ENCODE measurements at regions not wholly inside any gene's neighbourhood (a gene's known extent, or its start where the extent isn't known, plus 50 kb on each side); places are given as distances from the start of the nearest gene placed in this dataset.

DNA sequence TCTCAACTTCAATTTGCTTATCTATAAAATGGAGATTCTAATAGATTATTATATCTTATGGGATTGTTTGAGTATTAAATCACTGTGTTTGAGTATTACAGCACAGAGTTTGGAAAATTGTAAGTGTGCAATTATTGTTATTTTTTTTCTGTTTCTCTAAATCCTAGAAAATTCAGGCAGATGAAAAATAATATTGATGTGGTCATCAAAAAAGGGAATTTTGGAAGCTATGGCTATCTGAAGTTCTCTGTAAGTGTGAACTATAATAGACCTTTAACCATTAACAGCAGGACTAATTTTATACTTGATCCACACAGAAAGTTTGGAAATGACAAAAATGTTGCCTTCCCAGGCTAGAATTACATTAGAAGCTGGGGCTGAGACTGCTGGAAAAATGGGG lies 393.2 kb downstream of the SUCLG1 start:
- TF ChIP-seq, protein P1, sequence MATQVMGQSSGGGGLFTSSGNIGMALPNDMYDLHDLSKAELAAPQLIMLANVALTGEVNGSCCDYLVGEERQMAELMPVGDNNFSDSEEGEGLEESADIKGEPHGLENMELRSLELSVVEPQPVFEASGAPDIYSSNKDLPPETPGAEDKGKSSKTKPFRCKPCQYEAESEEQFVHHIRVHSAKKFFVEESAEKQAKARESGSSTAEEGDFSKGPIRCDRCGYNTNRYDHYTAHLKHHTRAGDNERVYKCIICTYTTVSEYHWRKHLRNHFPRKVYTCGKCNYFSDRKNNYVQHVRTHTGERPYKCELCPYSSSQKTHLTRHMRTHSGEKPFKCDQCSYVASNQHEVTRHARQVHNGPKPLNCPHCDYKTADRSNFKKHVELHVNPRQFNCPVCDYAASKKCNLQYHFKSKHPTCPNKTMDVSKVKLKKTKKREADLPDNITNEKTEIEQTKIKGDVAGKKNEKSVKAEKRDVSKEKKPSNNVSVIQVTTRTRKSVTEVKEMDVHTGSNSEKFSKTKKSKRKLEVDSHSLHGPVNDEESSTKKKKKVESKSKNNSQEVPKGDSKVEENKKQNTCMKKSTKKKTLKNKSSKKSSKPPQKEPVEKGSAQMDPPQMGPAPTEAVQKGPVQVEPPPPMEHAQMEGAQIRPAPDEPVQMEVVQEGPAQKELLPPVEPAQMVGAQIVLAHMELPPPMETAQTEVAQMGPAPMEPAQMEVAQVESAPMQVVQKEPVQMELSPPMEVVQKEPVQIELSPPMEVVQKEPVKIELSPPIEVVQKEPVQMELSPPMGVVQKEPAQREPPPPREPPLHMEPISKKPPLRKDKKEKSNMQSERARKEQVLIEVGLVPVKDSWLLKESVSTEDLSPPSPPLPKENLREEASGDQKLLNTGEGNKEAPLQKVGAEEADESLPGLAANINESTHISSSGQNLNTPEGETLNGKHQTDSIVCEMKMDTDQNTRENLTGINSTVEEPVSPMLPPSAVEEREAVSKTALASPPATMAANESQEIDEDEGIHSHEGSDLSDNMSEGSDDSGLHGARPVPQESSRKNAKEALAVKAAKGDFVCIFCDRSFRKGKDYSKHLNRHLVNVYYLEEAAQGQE (IDR thresholded peaks at IDR 0.05; ENCODE audit: low read depth): no peak
- TF ChIP-seq, protein P2, sequence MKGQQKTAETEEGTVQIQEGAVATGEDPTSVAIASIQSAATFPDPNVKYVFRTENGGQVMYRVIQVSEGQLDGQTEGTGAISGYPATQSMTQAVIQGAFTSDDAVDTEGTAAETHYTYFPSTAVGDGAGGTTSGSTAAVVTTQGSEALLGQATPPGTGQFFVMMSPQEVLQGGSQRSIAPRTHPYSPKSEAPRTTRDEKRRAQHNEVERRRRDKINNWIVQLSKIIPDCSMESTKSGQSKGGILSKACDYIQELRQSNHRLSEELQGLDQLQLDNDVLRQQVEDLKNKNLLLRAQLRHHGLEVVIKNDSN (IDR thresholded peaks at IDR 0.05): no peak
- TF ChIP-seq EP300 (IDR thresholded peaks at IDR 0.05; ENCODE audit: borderline replicate concordance) (no peak), ZBTB7A (IDR thresholded peaks at IDR 0.05; ENCODE audit: low read depth) (no peak)
